ENCODE measurements at regions not wholly inside any gene's neighbourhood (a gene's known extent, or its start where the extent isn't known, plus 50 kb on each side); places are given as distances from the start of the nearest gene placed in this dataset.

DNA sequence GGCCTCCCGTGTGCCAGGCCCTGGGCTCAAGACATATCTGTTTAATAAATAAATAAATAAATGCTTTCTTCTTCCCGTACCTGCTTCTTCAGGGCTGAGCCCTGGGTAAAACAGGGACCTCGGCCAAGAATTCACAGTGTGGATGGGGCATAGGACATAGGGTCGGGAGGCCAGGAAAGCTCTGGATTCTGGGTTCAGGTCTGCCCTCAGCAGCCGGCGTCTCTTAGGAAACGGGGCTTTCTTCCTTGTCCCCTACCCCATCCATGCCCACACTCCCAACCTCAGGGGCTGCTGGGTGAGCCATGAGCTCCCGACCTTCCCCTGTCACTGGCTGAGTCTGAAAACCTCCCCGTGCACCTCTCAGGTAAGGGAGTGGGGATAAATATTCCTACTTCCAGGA, 55.7 kb upstream of the ALX4 start:
- no peak for FAIRE-seq
- Histone ChIP-seq H3K27me3 (ENCODE audit: insufficient read depth, low read length) (peaks cover 14% of the 10 kb centered on the region), H3K4me3 (ENCODE audit: insufficient read depth, low read depth, low read length) (no peak overlapping the region), H3K9ac (ENCODE audit: low read length) (no peak overlapping the region), H3K79me2 (ENCODE audit: insufficient read depth, low read length) (no peaks in the 10 kb centered on the region), H3K27ac (ENCODE audit: low read depth, low read length) (no peak overlapping the region), H4K20me1 (ENCODE audit: insufficient read depth, low read length) (no peaks in the 10 kb centered on the region), H3K9me3 (ENCODE audit: insufficient read depth, low read depth, low read length) (no peaks in the 10 kb centered on the region), H3K4me2 (ENCODE audit: low read length) (no peak overlapping the region), H3K4me1 (ENCODE audit: insufficient read depth, low read length) (no peaks in the 10 kb centered on the region), H3K36me3 (ENCODE audit: insufficient read depth, low read length) (no peaks in the 10 kb centered on the region), H2AFZ (ENCODE audit: low read depth, low read length) (no peak overlapping the region)
- H3K9me3 Mint-ChIP-seq (ENCODE audit: unreplicated experiment): peaks cover 8% of the 10 kb centered on the region
- no peak for TF ChIP-seq EZH2 (IDR thresholded peaks at IDR 0.05; ENCODE audit: insufficient read depth, low read length)
- TF ChIP-seq, protein P1, sequence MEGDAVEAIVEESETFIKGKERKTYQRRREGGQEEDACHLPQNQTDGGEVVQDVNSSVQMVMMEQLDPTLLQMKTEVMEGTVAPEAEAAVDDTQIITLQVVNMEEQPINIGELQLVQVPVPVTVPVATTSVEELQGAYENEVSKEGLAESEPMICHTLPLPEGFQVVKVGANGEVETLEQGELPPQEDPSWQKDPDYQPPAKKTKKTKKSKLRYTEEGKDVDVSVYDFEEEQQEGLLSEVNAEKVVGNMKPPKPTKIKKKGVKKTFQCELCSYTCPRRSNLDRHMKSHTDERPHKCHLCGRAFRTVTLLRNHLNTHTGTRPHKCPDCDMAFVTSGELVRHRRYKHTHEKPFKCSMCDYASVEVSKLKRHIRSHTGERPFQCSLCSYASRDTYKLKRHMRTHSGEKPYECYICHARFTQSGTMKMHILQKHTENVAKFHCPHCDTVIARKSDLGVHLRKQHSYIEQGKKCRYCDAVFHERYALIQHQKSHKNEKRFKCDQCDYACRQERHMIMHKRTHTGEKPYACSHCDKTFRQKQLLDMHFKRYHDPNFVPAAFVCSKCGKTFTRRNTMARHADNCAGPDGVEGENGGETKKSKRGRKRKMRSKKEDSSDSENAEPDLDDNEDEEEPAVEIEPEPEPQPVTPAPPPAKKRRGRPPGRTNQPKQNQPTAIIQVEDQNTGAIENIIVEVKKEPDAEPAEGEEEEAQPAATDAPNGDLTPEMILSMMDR (IDR thresholded peaks at IDR 0.05; ENCODE audit: insufficient read depth, low read depth, low read length): no peak
- H3K4me1 Mint-ChIP-seq (ENCODE audit: low read depth, unreplicated experiment): peaks cover 3% of the 10 kb centered on the region
- H3K36me3 Mint-ChIP-seq (ENCODE audit: low read depth, unreplicated experiment): no peaks in the 10 kb centered on the region
- H3K27ac Mint-ChIP-seq (ENCODE audit: unreplicated experiment): no peak overlapping the region
- peaks cover 42% of the 10 kb centered on the region for H3K27me3 Mint-ChIP-seq (ENCODE audit: low read depth, unreplicated experiment)
- DNase-seq (ENCODE audit: low read depth): no peak
- no peak overlapping the region for H3K4me3 Mint-ChIP-seq (ENCODE audit: unreplicated experiment)

DNA sequence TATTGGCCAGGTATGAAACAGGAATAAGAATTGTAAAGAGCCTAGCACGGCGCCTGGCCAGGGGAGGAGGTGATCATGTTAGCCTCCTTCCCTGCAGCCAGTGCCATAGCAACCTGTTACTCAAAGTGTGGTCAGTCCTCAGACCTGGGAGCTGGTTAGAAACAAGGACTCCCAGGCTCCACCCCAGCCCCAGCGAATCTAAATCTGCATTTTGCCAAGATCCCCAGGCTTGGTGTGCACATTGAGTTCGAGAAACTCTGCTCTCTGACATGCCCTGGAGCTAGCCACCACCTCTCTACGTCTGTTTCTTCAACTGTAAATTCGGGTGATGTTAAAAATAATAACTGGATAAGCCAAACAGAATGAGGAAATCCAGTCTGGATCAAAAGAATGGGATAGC, 56.1 kb upstream of the ALX4 start:
- Histone ChIP-seq H3K4me3 (ENCODE audit: insufficient read depth, low read depth, low read length) (no peak overlapping the region), H3K79me2 (ENCODE audit: insufficient read depth, low read length) (no peaks in the 10 kb centered on the region), H3K9me3 (ENCODE audit: insufficient read depth, low read depth, low read length) (no peaks in the 10 kb centered on the region), H4K20me1 (ENCODE audit: insufficient read depth, low read length) (no peaks in the 10 kb centered on the region), H3K27me3 (ENCODE audit: insufficient read depth, low read length) (peaks cover 10% of the 10 kb centered on the region), H3K4me2 (ENCODE audit: low read length) (no peak overlapping the region), H3K4me1 (ENCODE audit: insufficient read depth, low read length) (no peaks in the 10 kb centered on the region), H3K27ac (ENCODE audit: low read depth, low read length) (no peak overlapping the region), H3K9ac (ENCODE audit: low read length) (no peak overlapping the region), H2AFZ (ENCODE audit: low read depth, low read length) (no peak overlapping the region), H3K36me3 (ENCODE audit: insufficient read depth, low read length) (no peaks in the 10 kb centered on the region)
- H3K9me3 Mint-ChIP-seq (ENCODE audit: unreplicated experiment): peaks cover 7% of the 10 kb centered on the region
- peaks cover 44% of the 10 kb centered on the region for H3K27me3 Mint-ChIP-seq (ENCODE audit: low read depth, unreplicated experiment)
- DNase-seq (ENCODE audit: low read depth) (no peak), FAIRE-seq (no peak)
- H3K36me3 Mint-ChIP-seq (ENCODE audit: low read depth, unreplicated experiment): no peaks in the 10 kb centered on the region
- TF ChIP-seq, protein P1 (IDR thresholded peaks at IDR 0.05; ENCODE audit: insufficient read depth, low read depth, low read length): no peak
- TF ChIP-seq EZH2 (IDR thresholded peaks at IDR 0.05; ENCODE audit: insufficient read depth, low read length): no peak
- peaks cover 3% of the 10 kb centered on the region for H3K4me1 Mint-ChIP-seq (ENCODE audit: low read depth, unreplicated experiment)
- H3K4me3 Mint-ChIP-seq (ENCODE audit: unreplicated experiment): no peak overlapping the region
- no peak overlapping the region for H3K27ac Mint-ChIP-seq (ENCODE audit: unreplicated experiment)

DNA sequence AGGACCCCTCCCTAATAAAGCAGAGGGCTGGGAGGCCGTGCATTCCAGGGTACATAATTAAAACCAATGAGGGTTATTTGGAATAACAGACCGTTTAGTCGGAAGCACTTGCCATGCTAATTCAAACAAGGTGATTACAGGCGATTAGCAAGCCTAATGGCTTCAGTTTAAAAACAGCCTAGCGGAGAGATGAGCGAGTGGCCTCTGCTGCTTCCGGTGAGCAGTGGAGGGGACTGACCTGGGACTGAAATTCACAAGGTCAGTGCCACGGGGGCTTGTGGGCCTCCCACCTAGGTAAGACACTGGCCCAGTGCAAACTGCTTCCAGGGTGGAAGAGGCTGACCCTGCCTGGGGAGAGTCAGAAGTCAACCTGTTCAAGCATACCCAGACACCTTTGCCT, 56.8 kb upstream of the ALX4 start:
- Mint-ChIP-seq H3K27me3 (ENCODE audit: low read depth, unreplicated experiment) (peaks cover 37% of the 10 kb centered on the region), H3K4me3 (ENCODE audit: unreplicated experiment) (no peak overlapping the region), H3K4me1 (ENCODE audit: low read depth, unreplicated experiment) (peaks cover 3% of the 10 kb centered on the region), H3K27ac (ENCODE audit: unreplicated experiment) (no peak overlapping the region), H3K36me3 (ENCODE audit: low read depth, unreplicated experiment) (no peaks in the 10 kb centered on the region), H3K9me3 (ENCODE audit: unreplicated experiment) (peaks cover 3% of the 10 kb centered on the region)
- Histone ChIP-seq H3K4me1 (ENCODE audit: insufficient read depth, low read length) (no peaks in the 10 kb centered on the region), H4K20me1 (ENCODE audit: insufficient read depth, low read length) (no peaks in the 10 kb centered on the region), H3K4me3 (ENCODE audit: insufficient read depth, low read depth, low read length) (no peak overlapping the region), H3K36me3 (ENCODE audit: insufficient read depth, low read length) (no peaks in the 10 kb centered on the region), H3K79me2 (ENCODE audit: insufficient read depth, low read length) (no peaks in the 10 kb centered on the region), H3K27ac (ENCODE audit: low read depth, low read length) (no peak overlapping the region), H3K27me3 (ENCODE audit: insufficient read depth, low read length) (peaks cover 7% of the 10 kb centered on the region), H3K9ac (ENCODE audit: low read length) (no peak overlapping the region), H2AFZ (ENCODE audit: low read depth, low read length) (no peak overlapping the region), H3K9me3 (ENCODE audit: insufficient read depth, low read depth, low read length) (no peaks in the 10 kb centered on the region), H3K4me2 (ENCODE audit: low read length) (no peak overlapping the region)
- DNase-seq (ENCODE audit: low read depth) (no peak), FAIRE-seq (no peak)
- no peak for TF ChIP-seq EZH2 (IDR thresholded peaks at IDR 0.05; ENCODE audit: insufficient read depth, low read length)
- TF ChIP-seq, protein P1 (IDR thresholded peaks at IDR 0.05; ENCODE audit: insufficient read depth, low read depth, low read length): no peak

Data from astrocyte (in vitro differentiated cells and primary cell).